ENCODE measurements at regions not wholly inside any gene's neighbourhood (a gene's known extent, or its start where the extent isn't known, plus 50 kb on each side); places are given as distances from the start of the nearest gene placed in this dataset.

GRCh38 chr9:11045589-11045988 lies 432.8 kb upstream of the PTPRD start:
- TF ChIP-seq CTCF (IDR thresholded peaks at IDR 0.05) (no peak), EP300 (IDR thresholded peaks at IDR 0.05; ENCODE audit: low read depth) (no peak)

Measured in transverse colon (tissue), 3 donors.